ENCODE measurements at regions not wholly inside any gene's neighbourhood (a gene's known extent, or its start where the extent isn't known, plus 50 kb on each side); places are given as distances from the start of the nearest gene placed in this dataset.
"Not testable (repeated sequence)": the region's sequence is repeated elsewhere in the genome, so short reads cannot be mapped to it uniquely, and the experiment has no call there.

- Histone ChIP-seq H3K4me2 (ENCODE audit: unreplicated experiment) (no peak overlapping the region), H3K27me3 (replicated peaks; ENCODE audit: insufficient read depth) (peaks cover 7% of the 10 kb centered on the region)
These were observed 194.0 kb downstream of the COX18 start for GRCh38 chr4:72875545-72875944.

GRCh38 chr4:72875138-72875537 is 194.4 kb downstream of the COX18 start:
- Histone ChIP-seq H3K9ac (no peak overlapping the region), H3K9me3 (ENCODE audit: low read depth) (no peaks in the 10 kb centered on the region), H3K79me2 (ENCODE audit: insufficient read depth) (no peaks in the 10 kb centered on the region), H3K27ac (no peak overlapping the region), H3K4me1 (ENCODE audit: insufficient read depth) (no peaks in the 10 kb centered on the region), H3K9me2 (ENCODE audit: insufficient read depth) (no peaks in the 10 kb centered on the region), H3K27me3 (replicated peaks; ENCODE audit: insufficient read depth) (peaks cover 7% of the 10 kb centered on the region), H3K4me2 (ENCODE audit: unreplicated experiment) (no peak overlapping the region), H2AFZ (no peak overlapping the region), H4K20me1 (ENCODE audit: insufficient read depth) (no peaks in the 10 kb centered on the region), H3K4me3 (no peak overlapping the region), H3F3A (ENCODE audit: insufficient read depth) (no peaks in the 10 kb centered on the region), H3K36me3 (ENCODE audit: low read depth) (no peaks in the 10 kb centered on the region)
- TF ChIP-seq EZH2 (IDR thresholded peaks at IDR 0.05; ENCODE audit: insufficient read depth, poor library complexity, severe bottlenecking) (no peak), EZH2phosphoT487 (IDR thresholded peaks at IDR 0.05; ENCODE audit: insufficient read depth, low read depth) (no peak)
- WGBS, 2 experiments (ENCODE audit: low coverage in 1 of 2, low lambda C conversion rate in 2 of 2, missing lambda C conversion rate in 2 of 2) = 3 to 5% methylated on average over 1 of the region's 1 CpG
- in situ Hi-C loops (cut with MboI) = no loop called here
- DNase-seq = no peak

More at GRCh38 chr4:72875545-72875944, 194.0 kb downstream of the COX18 start:
- no peaks in the 10 kb centered on the region for H3K79me2 ChIP-seq (ENCODE audit: insufficient read depth)
- no peaks in the 10 kb centered on the region for H4K20me1 ChIP-seq (ENCODE audit: insufficient read depth)
- 9 to 10% methylated on average over 5 of the region's 5 CpGs for WGBS, 2 experiments (ENCODE audit: low coverage in 1 of 2, low lambda C conversion rate in 2 of 2, missing lambda C conversion rate in 2 of 2)
- TF ChIP-seq EZH2 (IDR thresholded peaks at IDR 0.05; ENCODE audit: insufficient read depth, poor library complexity, severe bottlenecking) (no peak), EZH2phosphoT487 (IDR thresholded peaks at IDR 0.05; ENCODE audit: insufficient read depth, low read depth) (no peak)
- H3K9ac ChIP-seq = no peak overlapping the region
- no peak overlapping the region for H2AFZ ChIP-seq
- H3F3A ChIP-seq (ENCODE audit: insufficient read depth) = no peaks in the 10 kb centered on the region
- no peaks in the 10 kb centered on the region for H3K36me3 ChIP-seq (ENCODE audit: low read depth)
- H3K4me1 ChIP-seq (ENCODE audit: insufficient read depth) = no peaks in the 10 kb centered on the region
- in situ Hi-C loops (cut with MboI) = no loop called here
- no peaks in the 10 kb centered on the region for H3K9me3 ChIP-seq (ENCODE audit: low read depth)
- DNase-seq = no peak
- no peak overlapping the region for H3K27ac ChIP-seq
- H3K9me2 ChIP-seq (ENCODE audit: insufficient read depth) = no peaks in the 10 kb centered on the region
- no peak overlapping the region for H3K4me3 ChIP-seq

- DNase-seq = peak; percentile 27
- Histone ChIP-seq H3K9me2 (ENCODE audit: insufficient read depth) (no peaks in the 10 kb centered on the region), H3K4me3 (no peak overlapping the region), H2AFZ (no peak overlapping the region), H3K27me3 (replicated peaks; ENCODE audit: insufficient read depth) (no peaks in the 10 kb centered on the region), H3K9me3 (ENCODE audit: low read depth) (no peaks in the 10 kb centered on the region), H3F3A (ENCODE audit: insufficient read depth) (no peaks in the 10 kb centered on the region), H4K20me1 (ENCODE audit: insufficient read depth) (no peaks in the 10 kb centered on the region), H3K27ac (no peak overlapping the region), H3K4me1 (ENCODE audit: insufficient read depth) (no peaks in the 10 kb centered on the region), H3K79me2 (ENCODE audit: insufficient read depth) (no peaks in the 10 kb centered on the region), H3K9ac (no peak overlapping the region), H3K36me3 (ENCODE audit: low read depth) (no peaks in the 10 kb centered on the region), H3K4me2 (ENCODE audit: unreplicated experiment) (no peak overlapping the region)
- in situ Hi-C loops (cut with MboI) = no loop called here
- TF ChIP-seq EZH2 (IDR thresholded peaks at IDR 0.05; ENCODE audit: insufficient read depth, poor library complexity, severe bottlenecking) (no peak), EZH2phosphoT487 (IDR thresholded peaks at IDR 0.05; ENCODE audit: insufficient read depth, low read depth) (no peak)
These were observed 204.6 kb downstream of the COX18 start for GRCh38 chr4:72864898-72865297.

GRCh38 chr4:72864277-72864676 is 205.2 kb downstream of the COX18 start:
- H3K4me2 ChIP-seq (ENCODE audit: unreplicated experiment); in situ Hi-C loops (cut with MboI); H4K20me1 ChIP-seq (ENCODE audit: insufficient read depth); H3K27ac ChIP-seq; H3K4me3 ChIP-seq; H2AFZ ChIP-seq; H3K9me2 ChIP-seq (ENCODE audit: insufficient read depth); H3K27me3 ChIP-seq (replicated peaks; ENCODE audit: insufficient read depth); H3K4me1 ChIP-seq (ENCODE audit: insufficient read depth); DNase-seq; H3K9me3 ChIP-seq (ENCODE audit: low read depth); H3F3A ChIP-seq (ENCODE audit: insufficient read depth); H3K9ac ChIP-seq; H3K79me2 ChIP-seq (ENCODE audit: insufficient read depth); H3K36me3 ChIP-seq (ENCODE audit: low read depth): not testable (repeated sequence)
- 85 to 89% methylated on average over 1 of the region's 1 CpG for WGBS, 2 experiments (ENCODE audit: low coverage in 1 of 2, low lambda C conversion rate in 2 of 2, missing lambda C conversion rate in 2 of 2)

- no peaks in the 10 kb centered on the region for H3K9me3 ChIP-seq (ENCODE audit: low read depth)
These were observed 208.8 kb downstream of the COX18 start for GRCh38 chr4:72860766-72861165.

More at GRCh38 chr4:72860766-72861165, 208.8 kb downstream of the COX18 start:
- Histone ChIP-seq H3K79me2 (ENCODE audit: insufficient read depth) (no peaks in the 10 kb centered on the region), H2AFZ (no peak overlapping the region), H3K9me2 (ENCODE audit: insufficient read depth) (no peaks in the 10 kb centered on the region), H3K4me1 (ENCODE audit: insufficient read depth) (0 out of 2 replicates have a peak, but pooled peaks cover 14% of the 10 kb centered on the region), H3K4me2 (ENCODE audit: unreplicated experiment) (no peak overlapping the region), H3F3A (ENCODE audit: insufficient read depth) (peaks cover 6% of the 10 kb centered on the region; the same call in 1 of the 2 replicates), H3K27me3 (replicated peaks; ENCODE audit: insufficient read depth) (no peaks in the 10 kb centered on the region), H4K20me1 (ENCODE audit: insufficient read depth) (no peaks in the 10 kb centered on the region), H3K36me3 (ENCODE audit: low read depth) (no peaks in the 10 kb centered on the region), H3K27ac (no peak overlapping the region), H3K4me3 (no peak overlapping the region), H3K9ac (no peak overlapping the region)
- DNase-seq = no peak
- in situ Hi-C loops (cut with MboI) = no loop called here
- TF ChIP-seq EZH2phosphoT487 (IDR thresholded peaks at IDR 0.05; ENCODE audit: insufficient read depth, low read depth) (no peak), EZH2 (IDR thresholded peaks at IDR 0.05; ENCODE audit: insufficient read depth, poor library complexity, severe bottlenecking) (no peak)
